ENCODE measurements at regions not wholly inside any gene's neighbourhood (a gene's known extent, or its start where the extent isn't known, plus 50 kb on each side); places are given as distances from the start of the nearest gene placed in this dataset.

- CTCF ChIA-PET = no interaction called here
- DNase-seq (ENCODE audit: low spot score) = no peak
These were observed 543.5 kb downstream of the PTPRC start for GRCh38 chr1:199182186-199182843.

GRCh38 chr1:199184180-199184579, 545.3 kb downstream of the PTPRC start:
- no TSS peak for BruUV-seq (replicated peaks)
- H3K36me3 ChIP-seq (ENCODE audit: insufficient read depth, low read length, poor library complexity, severe bottlenecking) = no peaks in the 10 kb centered on the region
- H3K9me3 ChIP-seq (ENCODE audit: low read depth, low read length, poor library complexity, severe bottlenecking) = no peaks in the 10 kb centered on the region
- ChIA-PET CTCF (no interaction called here), POLR2A (ENCODE audit: low non-redundant PET) (no interaction called here)
- intact Hi-C loops (cut with micrococcal nuclease; ENCODE audit: unreplicated experiment) = no loop called here
- peaks cover 4% of the 10 kb centered on the region for H3K4me1 ChIP-seq (ENCODE audit: insufficient read depth, low read length, poor library complexity, severe bottlenecking)
- no peak for DNase-seq (ENCODE audit: low spot score)
- no peak overlapping the region for H3K27ac ChIP-seq (ENCODE audit: low read depth, low read length, poor library complexity, severe bottlenecking)
- TF ChIP-seq, protein P1, sequence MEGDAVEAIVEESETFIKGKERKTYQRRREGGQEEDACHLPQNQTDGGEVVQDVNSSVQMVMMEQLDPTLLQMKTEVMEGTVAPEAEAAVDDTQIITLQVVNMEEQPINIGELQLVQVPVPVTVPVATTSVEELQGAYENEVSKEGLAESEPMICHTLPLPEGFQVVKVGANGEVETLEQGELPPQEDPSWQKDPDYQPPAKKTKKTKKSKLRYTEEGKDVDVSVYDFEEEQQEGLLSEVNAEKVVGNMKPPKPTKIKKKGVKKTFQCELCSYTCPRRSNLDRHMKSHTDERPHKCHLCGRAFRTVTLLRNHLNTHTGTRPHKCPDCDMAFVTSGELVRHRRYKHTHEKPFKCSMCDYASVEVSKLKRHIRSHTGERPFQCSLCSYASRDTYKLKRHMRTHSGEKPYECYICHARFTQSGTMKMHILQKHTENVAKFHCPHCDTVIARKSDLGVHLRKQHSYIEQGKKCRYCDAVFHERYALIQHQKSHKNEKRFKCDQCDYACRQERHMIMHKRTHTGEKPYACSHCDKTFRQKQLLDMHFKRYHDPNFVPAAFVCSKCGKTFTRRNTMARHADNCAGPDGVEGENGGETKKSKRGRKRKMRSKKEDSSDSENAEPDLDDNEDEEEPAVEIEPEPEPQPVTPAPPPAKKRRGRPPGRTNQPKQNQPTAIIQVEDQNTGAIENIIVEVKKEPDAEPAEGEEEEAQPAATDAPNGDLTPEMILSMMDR (conservative IDR thresholded peaks at IDR 0.05; ENCODE audit: low read depth, low read length) = no peak
- TF ChIP-seq EZH2 (IDR thresholded peaks at IDR 0.05; ENCODE audit: borderline replicate concordance, low read depth, low read length, poor library complexity, severe bottlenecking) = no peak
- H3K4me3 ChIP-seq (ENCODE audit: low read depth, low read length, poor library complexity, severe bottlenecking) = no peak overlapping the region
- H3K27me3 ChIP-seq (replicated peaks; ENCODE audit: insufficient read depth, low read depth, low read length, poor library complexity) = no peaks in the 10 kb centered on the region

More at GRCh38 chr1:199182186-199182843, 543.5 kb downstream of the PTPRC start:
- Histone ChIP-seq H3K4me3 (ENCODE audit: low read depth, low read length, poor library complexity, severe bottlenecking) (no peak overlapping the region), H3K9me3 (ENCODE audit: low read depth, low read length, poor library complexity, severe bottlenecking) (no peaks in the 10 kb centered on the region), H3K36me3 (ENCODE audit: insufficient read depth, low read length, poor library complexity, severe bottlenecking) (no peaks in the 10 kb centered on the region), H3K4me1 (ENCODE audit: insufficient read depth, low read length, poor library complexity, severe bottlenecking) (peaks cover 4% of the 10 kb centered on the region), H3K27ac (ENCODE audit: low read depth, low read length, poor library complexity, severe bottlenecking) (peak overlapping the region; percentile 18), H3K27me3 (replicated peaks; ENCODE audit: insufficient read depth, low read depth, low read length, poor library complexity) (no peaks in the 10 kb centered on the region)
- POLR2A ChIA-PET (ENCODE audit: low non-redundant PET) = no interaction called here
- BruUV-seq (replicated peaks) = no TSS peak
- intact Hi-C loops (cut with micrococcal nuclease; ENCODE audit: unreplicated experiment) = no loop called here
- no peak for TF ChIP-seq EZH2 (IDR thresholded peaks at IDR 0.05; ENCODE audit: borderline replicate concordance, low read depth, low read length, poor library complexity, severe bottlenecking)
- TF ChIP-seq, protein P1 (conservative IDR thresholded peaks at IDR 0.05; ENCODE audit: low read depth, low read length) = no peak

- Histone ChIP-seq H3K27ac (ENCODE audit: low read depth, low read length, poor library complexity, severe bottlenecking) (no peak overlapping the region), H3K4me3 (ENCODE audit: low read depth, low read length, poor library complexity, severe bottlenecking) (no peak overlapping the region), H3K36me3 (ENCODE audit: insufficient read depth, low read length, poor library complexity, severe bottlenecking) (no peaks in the 10 kb centered on the region), H3K9me3 (ENCODE audit: low read depth, low read length, poor library complexity, severe bottlenecking) (no peaks in the 10 kb centered on the region), H3K4me1 (ENCODE audit: insufficient read depth, low read length, poor library complexity, severe bottlenecking) (no peaks in the 10 kb centered on the region), H3K27me3 (replicated peaks; ENCODE audit: insufficient read depth, low read depth, low read length, poor library complexity) (no peaks in the 10 kb centered on the region)
- BruUV-seq (replicated peaks) = no TSS peak
- TF ChIP-seq, protein P1 (conservative IDR thresholded peaks at IDR 0.05; ENCODE audit: low read depth, low read length) = no peak
- no peak for TF ChIP-seq EZH2 (IDR thresholded peaks at IDR 0.05; ENCODE audit: borderline replicate concordance, low read depth, low read length, poor library complexity, severe bottlenecking)
- intact Hi-C loops (cut with micrococcal nuclease; ENCODE audit: unreplicated experiment) = no loop called here
- DNase-seq (ENCODE audit: low spot score) = no peak
- POLR2A ChIA-PET (ENCODE audit: low non-redundant PET) = no interaction called here
- CTCF ChIA-PET = no interaction called here
These were observed 556.0 kb downstream of the PTPRC start for GRCh38 chr1:199194862-199195261.

Data from A673 (cell line).